Spinal cord (tissue), 10 donors: ENCODE measurements at regions not wholly inside any gene's neighbourhood (a gene's known extent, or its start where the extent isn't known, plus 50 kb on each side); places are given as distances from the start of the nearest gene placed in this dataset. TPM values are rescaled to one million over a fixed set of nuclear protein-coding genes. Genes with fewer than 3 reads are reported as not detected.

Source experiments
- DNase-seq, 6 donors: peaks; one replicate each; pipeline versions ENCODE4 v3.0.0 to v3.0.0-alpha.2; 2013 to 2015; ENCODE audit warnings: low spot score in 6 of 6, low read depth in 4 of 6
- H3K27ac ChIP-seq: one replicate; pipeline ENCODE4 v1.5.1; 2013; ENCODE audit warnings: low read depth, low read length, control low read depth
- H3K27me3 ChIP-seq: one replicate; pipeline ENCODE4 v1.6.1; 2013; ENCODE audit warnings: low read length; ENCODE audit not compliant: control insufficient read depth, insufficient read depth
- H3K36me3 ChIP-seq: one replicate; pipeline ENCODE4 v1.6.1; 2013; ENCODE audit warnings: low read length; ENCODE audit not compliant: control insufficient read depth, insufficient read depth
- H3K4me1 ChIP-seq: one replicate; pipeline ENCODE4 v1.6.1; 2013; ENCODE audit warnings: low read length; ENCODE audit not compliant: control insufficient read depth, insufficient read depth
- H3K4me3 ChIP-seq: one replicate; pipeline ENCODE4 v1.5.1; 2013; ENCODE audit warnings: low read depth, low read length, control low read depth
- H3K9me3 ChIP-seq: one replicate; pipeline ENCODE4 v1.6.1; 2013; ENCODE audit warnings: low read length; ENCODE audit not compliant: control insufficient read depth, insufficient read depth
- WGBS: methylation state at CpG from one replicate; pipeline ENCODE4 v1.1.5; 2013; ENCODE audit warnings: missing lambda C conversion rate; ENCODE audit not compliant: insufficient coverage; 5-methylcytosine and 5-hydroxymethylcytosine counted together
- small RNA-seq: library from RNA; depleted of rRNA; stranded (forward); fragments of <200 nt; gene quantifications from one replicate; pipeline ENCODE3, GENCODE V24; 2014; ENCODE audit warnings: low replicate concordance
- donor health status: healthy.

DNA sequence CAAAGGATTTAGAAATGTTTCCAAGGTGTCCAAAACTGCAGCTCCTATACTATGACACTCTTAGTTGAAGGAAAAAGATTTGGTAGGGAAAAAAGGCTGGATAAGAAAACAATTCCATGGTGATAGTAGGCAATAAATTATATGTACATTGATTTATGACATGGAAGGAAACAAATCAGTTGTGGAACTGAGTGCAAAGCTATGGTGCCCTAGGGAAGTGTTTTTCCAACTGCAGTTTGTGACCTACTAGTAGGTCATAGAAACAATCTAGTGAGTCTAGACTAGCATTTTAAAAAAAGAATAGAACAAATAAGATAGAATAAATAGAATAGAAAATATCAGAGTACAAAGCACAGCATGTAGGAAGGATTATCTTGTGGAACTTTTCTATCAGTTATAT, 58.4 kb upstream of the TSPAN5 start:
- H3K36me3 ChIP-seq, result no peaks in the 10 kb centered on the region
- no peak for DNase-seq
- no peaks in the 10 kb centered on the region for H3K27me3 ChIP-seq
- H3K4me3 ChIP-seq, result no peak overlapping the region
- H3K9me3 ChIP-seq, result no peaks in the 10 kb centered on the region
- H3K4me1 ChIP-seq, result no peaks in the 10 kb centered on the region
- H3K27ac ChIP-seq, result no peak overlapping the region

- Histone ChIP-seq H3K4me3 (no peak overlapping the region), H3K27ac (no peak overlapping the region), H3K36me3 (no peaks in the 10 kb centered on the region), H3K27me3 (no peaks in the 10 kb centered on the region), H3K4me1 (no peaks in the 10 kb centered on the region), H3K9me3 (no peaks in the 10 kb centered on the region)
- no CpG with 5 or more reads among the region's 2 CpGs for WGBS
- DNase-seq, result no peak
Observed at GRCh38 chr4:98712607-98713006, 54.2 kb upstream of the TSPAN5 start.

DNA sequence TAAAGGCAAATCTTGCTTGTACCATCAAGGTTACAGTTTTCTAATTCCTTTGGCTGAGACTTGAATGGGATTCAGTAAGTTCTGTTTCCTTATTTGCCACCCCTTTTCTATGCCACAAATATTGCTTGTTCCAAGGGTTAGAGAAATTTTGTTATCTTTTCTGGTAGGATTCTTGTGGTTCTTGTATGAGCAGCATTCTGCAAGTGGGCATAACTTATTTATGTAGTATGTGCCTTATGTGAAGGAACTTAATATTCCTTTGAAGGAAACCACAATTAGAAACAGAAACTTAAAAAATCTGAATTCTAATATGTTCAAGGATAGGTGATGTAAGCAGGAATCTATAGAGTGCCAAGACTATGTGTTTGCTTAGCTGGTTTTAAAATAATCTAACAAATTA, 53.1 kb upstream of the TSPAN5 start:
- Histone ChIP-seq H3K4me1 (no peaks in the 10 kb centered on the region), H3K4me3 (no peak overlapping the region), H3K9me3 (no peaks in the 10 kb centered on the region), H3K36me3 (no peaks in the 10 kb centered on the region), H3K27me3 (no peaks in the 10 kb centered on the region), H3K27ac (no peak overlapping the region)
- no peak for DNase-seq

- no peak for DNase-seq
- Histone ChIP-seq H3K4me3 (no peak overlapping the region), H3K36me3 (no peaks in the 10 kb centered on the region), H3K9me3 (no peaks in the 10 kb centered on the region), H3K27me3 (no peaks in the 10 kb centered on the region), H3K4me1 (no peaks in the 10 kb centered on the region), H3K27ac (no peak overlapping the region)
- WGBS, result no CpG with 5 or more reads among the region's 4 CpGs
Observed at GRCh38 chr4:98710831-98711230, 52.4 kb upstream of the TSPAN5 start.

Small RNA genes in the stretch of these regions (small RNA-seq; reads per million reads assigned to genes)
- not detected for gene AC114811.1
